ENCODE measurements at regions not wholly inside any gene's neighbourhood (a gene's known extent, or its start where the extent isn't known, plus 50 kb on each side); places are given as distances from the start of the nearest gene placed in this dataset.

GRCh38 chr22:49150801-49151221, 676.9 kb downstream of the BRD1 start:
- H3K27me3 ChIP-seq (ENCODE audit: control insufficient read depth, insufficient read depth, low read length) = no peaks in the 10 kb centered on the region
- TF ChIP-seq, protein P1, sequence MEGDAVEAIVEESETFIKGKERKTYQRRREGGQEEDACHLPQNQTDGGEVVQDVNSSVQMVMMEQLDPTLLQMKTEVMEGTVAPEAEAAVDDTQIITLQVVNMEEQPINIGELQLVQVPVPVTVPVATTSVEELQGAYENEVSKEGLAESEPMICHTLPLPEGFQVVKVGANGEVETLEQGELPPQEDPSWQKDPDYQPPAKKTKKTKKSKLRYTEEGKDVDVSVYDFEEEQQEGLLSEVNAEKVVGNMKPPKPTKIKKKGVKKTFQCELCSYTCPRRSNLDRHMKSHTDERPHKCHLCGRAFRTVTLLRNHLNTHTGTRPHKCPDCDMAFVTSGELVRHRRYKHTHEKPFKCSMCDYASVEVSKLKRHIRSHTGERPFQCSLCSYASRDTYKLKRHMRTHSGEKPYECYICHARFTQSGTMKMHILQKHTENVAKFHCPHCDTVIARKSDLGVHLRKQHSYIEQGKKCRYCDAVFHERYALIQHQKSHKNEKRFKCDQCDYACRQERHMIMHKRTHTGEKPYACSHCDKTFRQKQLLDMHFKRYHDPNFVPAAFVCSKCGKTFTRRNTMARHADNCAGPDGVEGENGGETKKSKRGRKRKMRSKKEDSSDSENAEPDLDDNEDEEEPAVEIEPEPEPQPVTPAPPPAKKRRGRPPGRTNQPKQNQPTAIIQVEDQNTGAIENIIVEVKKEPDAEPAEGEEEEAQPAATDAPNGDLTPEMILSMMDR (IDR thresholded peaks at IDR 0.05; ENCODE audit: insufficient read depth, low read length, severe bottlenecking) = no peak
- H3K4me3 ChIP-seq (ENCODE audit: low read depth, low read length) = no peak overlapping the region
- no peak for FAIRE-seq
- no peak for DNase-seq (ENCODE audit: low read depth)
- H3K36me3 ChIP-seq (ENCODE audit: control insufficient read depth, insufficient read depth, low read length) = no peaks in the 10 kb centered on the region

GRCh38 chr22:49149721-49150608, 677.7 kb downstream of the BRD1 start:
- DNase-seq (ENCODE audit: low read depth) = no peak
- TF ChIP-seq, protein P1 (IDR thresholded peaks at IDR 0.05; ENCODE audit: insufficient read depth, low read length, severe bottlenecking) = no peak

DNA sequence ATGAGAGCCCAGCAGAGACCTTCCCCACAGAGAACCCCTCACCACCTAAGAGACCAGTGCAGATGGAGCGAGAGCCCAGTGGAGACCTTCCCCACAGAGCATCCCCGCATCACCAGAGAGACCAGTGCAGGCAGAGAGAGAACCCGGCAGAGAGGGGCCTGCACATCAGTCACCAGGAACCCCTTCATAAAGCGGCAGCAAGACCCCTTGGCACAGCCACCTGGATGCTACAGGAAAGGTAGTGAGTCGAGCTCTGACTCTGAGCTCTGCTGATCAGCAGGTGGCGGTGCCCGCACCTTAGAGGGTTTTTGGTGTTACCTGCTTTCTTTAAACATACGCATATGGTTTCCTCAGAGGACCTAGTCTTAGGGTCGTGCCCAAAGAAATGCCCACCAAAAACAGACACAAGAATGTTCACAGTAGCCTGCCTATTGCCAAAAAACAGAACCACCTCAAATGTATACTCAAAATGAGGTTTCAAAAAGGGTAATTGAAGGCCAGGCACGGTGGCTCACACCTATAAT, 678.7 kb downstream of the BRD1 start:
- H3K27me3 ChIP-seq (ENCODE audit: control insufficient read depth, insufficient read depth, low read length) = no peaks in the 10 kb centered on the region

More at GRCh38 chr22:49149721-49150608, 677.7 kb downstream of the BRD1 start:
- FAIRE-seq = no peak
- no peaks in the 10 kb centered on the region for H3K36me3 ChIP-seq (ENCODE audit: control insufficient read depth, insufficient read depth, low read length)
- H3K4me3 ChIP-seq (ENCODE audit: low read depth, low read length) = no peak overlapping the region
- no peaks in the 10 kb centered on the region for H3K27me3 ChIP-seq (ENCODE audit: control insufficient read depth, insufficient read depth, low read length)

DNA sequence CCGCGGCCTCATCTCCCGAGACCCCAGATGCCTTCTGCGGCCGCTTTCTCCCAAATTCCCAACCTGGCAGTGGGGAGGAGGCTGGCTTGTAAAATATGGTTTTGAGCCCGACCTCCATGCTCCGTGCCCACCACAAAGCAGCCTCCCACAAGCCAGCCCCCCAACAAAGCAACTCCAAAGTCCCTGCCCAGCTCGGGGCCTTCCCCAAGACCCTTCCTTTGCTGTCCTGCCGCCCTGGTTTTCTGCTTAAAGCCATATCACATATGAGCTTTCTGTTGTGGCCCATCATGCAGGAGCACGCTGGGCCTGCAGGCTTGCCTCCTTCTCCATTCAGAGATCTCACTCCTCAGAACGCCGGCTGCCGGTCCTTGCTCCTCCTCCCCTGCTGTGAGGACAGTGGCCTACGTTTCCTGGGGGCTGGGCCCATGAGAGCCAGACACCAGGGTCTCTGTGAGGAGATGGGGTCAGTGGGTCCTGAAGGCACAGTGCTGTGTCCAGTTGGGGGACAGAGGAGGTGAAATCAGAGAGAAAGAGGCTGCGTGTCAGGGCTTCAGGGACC, 680.0 kb downstream of the BRD1 start:
- H3K27me3 ChIP-seq (ENCODE audit: control insufficient read depth, insufficient read depth, low read length) = no peaks in the 10 kb centered on the region
- TF ChIP-seq, protein P1 (IDR thresholded peaks at IDR 0.05; ENCODE audit: insufficient read depth, low read length, severe bottlenecking) = no peak
- FAIRE-seq (no peak), DNase-seq (ENCODE audit: low read depth) (no peak)
- H3K36me3 ChIP-seq (ENCODE audit: control insufficient read depth, insufficient read depth, low read length) = no peaks in the 10 kb centered on the region
- H3K4me3 ChIP-seq (ENCODE audit: low read depth, low read length) = no peak overlapping the region

More for the DNA sequence above, 678.7 kb downstream of the BRD1 start:
- no peak overlapping the region for H3K4me3 ChIP-seq (ENCODE audit: low read depth, low read length)
- H3K36me3 ChIP-seq (ENCODE audit: control insufficient read depth, insufficient read depth, low read length) = no peaks in the 10 kb centered on the region
- FAIRE-seq = no peak
- no peak for DNase-seq (ENCODE audit: low read depth)
- TF ChIP-seq, protein P1 (IDR thresholded peaks at IDR 0.05; ENCODE audit: insufficient read depth, low read length, severe bottlenecking) = no peak

- no peak for FAIRE-seq
- no peaks in the 10 kb centered on the region for H3K27me3 ChIP-seq (ENCODE audit: control insufficient read depth, insufficient read depth, low read length)
- DNase-seq (ENCODE audit: low read depth) = no peak
These were observed 680.5 kb downstream of the BRD1 start for GRCh38 chr22:49147171-49147570.

More at GRCh38 chr22:49147171-49147570, 680.5 kb downstream of the BRD1 start:
- no peaks in the 10 kb centered on the region for H3K36me3 ChIP-seq (ENCODE audit: control insufficient read depth, insufficient read depth, low read length)
- no peak overlapping the region for H3K4me3 ChIP-seq (ENCODE audit: low read depth, low read length)
- TF ChIP-seq, protein P1 (IDR thresholded peaks at IDR 0.05; ENCODE audit: insufficient read depth, low read length, severe bottlenecking) = no peak

Measured in bronchial epithelial cell (primary cell).